Globus pallidus (tissue), 1 donor: ENCODE measurements at regions not wholly inside any gene's neighbourhood (a gene's known extent, or its start where the extent isn't known, plus 50 kb on each side); places are given as distances from the start of the nearest gene placed in this dataset.
"Not testable (repeated sequence)": the region's sequence is repeated elsewhere in the genome, so short reads cannot be mapped to it uniquely, and the experiment has no call there.

Experiments
- DNase-seq: peaks from one replicate; pipeline ENCODE4 v3.0.0-alpha.2; 2015; ENCODE audit warnings: low spot score

DNA sequence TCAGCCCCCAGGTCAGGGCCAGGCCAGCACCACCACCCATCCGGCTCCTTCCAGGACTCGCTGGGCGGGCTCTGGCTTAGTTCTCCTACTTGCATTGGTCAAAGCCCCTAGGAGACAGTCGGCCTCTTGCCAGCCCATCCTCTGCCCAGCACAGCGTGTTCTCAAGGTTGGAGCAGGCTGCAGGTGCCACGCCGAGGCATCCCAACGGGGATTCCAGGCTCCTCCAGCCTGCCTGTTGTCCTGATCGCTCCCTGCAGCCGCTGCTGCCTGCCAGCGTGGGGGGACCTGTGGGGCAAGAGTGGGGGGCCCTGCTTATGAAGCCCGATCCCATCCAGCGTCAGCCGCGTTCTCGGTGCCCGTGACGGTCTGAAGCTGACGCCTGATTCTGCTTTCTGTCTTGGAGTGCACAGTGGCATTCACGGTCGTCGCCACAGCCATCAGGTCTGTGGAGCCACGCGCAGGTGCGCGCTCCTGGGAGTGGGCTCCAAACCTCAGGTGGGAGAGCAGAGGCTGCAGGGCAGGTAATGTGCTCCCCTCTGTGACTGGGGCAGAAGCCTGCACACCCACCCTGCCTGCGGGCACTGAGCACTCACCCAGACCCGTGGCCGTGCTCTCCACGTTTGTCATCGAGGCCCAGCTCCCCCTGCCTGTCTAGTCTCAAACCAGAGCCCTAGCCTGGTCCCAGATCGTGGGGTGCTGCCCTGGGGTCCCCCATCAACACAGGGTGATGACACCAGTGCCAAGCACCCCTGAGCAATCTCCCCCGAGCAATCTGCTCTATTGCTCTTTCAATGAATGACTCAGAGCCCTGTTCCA, 991.6 kb downstream of the BRD1 start:
- DNase-seq = no peak

DNA sequence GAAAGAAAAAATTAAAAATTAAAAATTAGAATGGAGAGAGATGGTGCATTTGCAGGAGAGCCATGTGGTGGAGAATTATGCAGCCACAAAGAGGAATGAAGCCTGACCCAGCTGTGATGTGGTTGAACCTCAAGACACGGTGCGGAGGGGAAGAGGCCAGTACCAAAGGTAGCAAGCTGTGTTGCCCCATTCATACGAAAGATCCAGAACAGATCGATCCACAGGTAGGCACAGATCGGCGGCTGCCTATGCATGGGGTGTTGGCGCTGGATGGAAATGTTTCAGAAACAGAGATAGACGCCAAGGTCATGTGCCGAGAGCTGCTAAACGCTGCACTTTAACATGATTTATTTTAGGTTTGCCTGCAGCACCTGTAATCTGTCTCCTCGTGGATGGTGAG, 992.3 kb downstream of the BRD1 start:
- no peak for DNase-seq

DNA sequence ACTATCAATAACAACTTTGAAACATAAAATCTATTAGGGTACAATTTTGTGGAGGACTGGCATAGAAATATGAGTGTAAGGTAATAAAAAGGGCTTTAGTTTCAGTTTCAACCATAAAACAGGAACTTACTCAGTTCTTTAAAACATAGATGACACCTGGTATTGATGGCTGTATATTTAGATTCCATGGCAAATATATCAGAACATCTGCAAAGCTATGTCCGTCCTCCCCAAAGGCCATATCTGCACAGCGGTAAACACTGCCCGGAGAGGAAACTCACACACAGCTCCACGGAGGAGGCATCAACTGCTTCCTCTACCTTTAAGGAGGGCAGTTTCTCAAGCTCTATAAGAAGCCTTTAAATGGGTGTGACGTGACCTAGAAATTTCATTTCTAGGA, 993.3 kb downstream of the BRD1 start:
- no peak for DNase-seq

DNA sequence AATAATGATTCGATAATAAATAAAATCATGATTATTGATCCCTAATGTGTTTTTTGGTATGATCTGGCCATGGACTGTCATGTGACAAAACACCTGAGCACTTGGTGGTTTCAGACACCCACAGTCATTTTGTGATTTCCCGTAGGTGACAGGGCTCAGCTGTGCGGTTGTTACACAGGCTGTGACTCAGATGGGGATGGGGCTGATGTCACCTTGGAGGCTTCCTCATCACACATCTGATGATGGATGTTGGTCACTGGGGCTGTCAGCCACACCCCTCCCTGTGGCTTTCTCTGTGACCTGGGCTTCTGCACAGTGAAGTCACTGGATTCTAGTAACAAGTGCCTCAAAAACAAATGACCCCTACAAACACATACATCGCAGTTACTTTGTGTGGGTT, 995.1 kb downstream of the BRD1 start:
- DNase-seq = no peak

DNA sequence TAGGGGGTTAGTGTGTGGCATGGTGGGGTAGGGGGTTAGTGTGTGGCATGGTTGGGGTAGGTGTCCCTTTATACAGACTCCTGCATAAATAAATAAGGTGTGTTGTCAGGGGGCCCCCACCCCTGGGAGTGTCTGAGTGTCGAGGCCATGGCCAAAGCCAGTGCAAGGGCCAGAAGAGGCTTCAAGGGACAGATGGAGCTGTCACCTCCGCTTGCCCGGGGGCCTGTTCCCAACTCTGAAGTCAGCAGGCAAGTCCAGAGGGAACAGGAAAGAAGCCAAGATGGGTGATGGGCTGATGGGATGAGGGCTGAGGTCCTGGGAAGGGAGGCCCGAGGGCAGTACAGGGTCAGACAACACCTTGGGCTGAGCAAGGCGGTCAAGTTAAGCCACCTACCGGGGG, 997.8 kb downstream of the BRD1 start:
- DNase-seq = no peak

DNA sequence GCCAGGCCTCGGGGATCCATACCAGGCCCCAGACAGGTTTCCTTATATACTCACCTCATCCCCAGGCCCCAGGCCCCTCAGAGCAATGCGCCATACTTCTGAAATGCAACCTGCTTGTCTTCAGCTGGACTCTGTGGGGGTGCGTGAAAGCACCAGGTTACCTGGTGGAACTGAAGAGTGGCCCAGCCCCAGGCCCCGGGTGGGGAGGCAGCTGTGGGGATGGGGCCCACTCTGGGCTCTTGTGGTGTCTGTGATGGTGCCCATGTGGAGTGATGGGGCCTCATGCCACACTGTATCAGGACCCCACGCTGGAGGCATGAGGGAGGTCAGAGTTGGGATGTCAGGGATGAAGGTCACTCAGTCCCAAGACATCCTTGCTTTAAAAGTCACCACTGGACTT, 999.0 kb downstream of the BRD1 start:
- no peak for DNase-seq

DNA sequence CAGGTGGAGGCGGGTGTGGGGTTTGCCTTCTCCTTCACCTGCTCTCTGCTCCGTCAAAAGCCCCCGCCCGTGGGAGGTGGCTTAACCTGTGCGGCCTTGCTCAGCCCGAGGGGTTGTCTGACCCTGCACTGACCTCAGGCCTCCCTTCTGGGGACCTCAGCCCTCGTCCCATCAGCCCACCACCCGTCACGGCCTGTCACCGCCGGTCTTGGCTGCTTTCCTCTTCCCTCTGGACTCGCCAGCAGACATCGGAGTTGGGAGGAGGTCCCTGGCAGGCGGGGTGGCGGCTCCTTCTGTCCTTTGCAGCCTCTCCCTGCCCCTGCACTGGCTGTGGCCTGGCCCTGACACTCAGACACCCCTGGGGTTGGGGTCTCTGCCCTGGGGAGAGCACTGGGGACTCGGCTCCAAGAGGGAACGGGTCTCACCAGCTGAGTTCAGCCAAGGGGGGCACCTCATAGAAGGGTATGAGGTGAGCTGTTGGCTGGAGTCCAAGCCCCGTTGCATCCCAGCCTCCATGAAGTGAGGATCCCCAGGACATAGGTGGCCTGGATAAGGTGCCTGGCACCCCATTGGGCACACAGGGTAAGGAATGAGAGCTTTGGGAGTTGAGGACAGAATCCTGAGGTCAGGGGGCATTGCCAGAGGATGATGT, 999.6 kb downstream of the BRD1 start:
- no peak for DNase-seq

DNA sequence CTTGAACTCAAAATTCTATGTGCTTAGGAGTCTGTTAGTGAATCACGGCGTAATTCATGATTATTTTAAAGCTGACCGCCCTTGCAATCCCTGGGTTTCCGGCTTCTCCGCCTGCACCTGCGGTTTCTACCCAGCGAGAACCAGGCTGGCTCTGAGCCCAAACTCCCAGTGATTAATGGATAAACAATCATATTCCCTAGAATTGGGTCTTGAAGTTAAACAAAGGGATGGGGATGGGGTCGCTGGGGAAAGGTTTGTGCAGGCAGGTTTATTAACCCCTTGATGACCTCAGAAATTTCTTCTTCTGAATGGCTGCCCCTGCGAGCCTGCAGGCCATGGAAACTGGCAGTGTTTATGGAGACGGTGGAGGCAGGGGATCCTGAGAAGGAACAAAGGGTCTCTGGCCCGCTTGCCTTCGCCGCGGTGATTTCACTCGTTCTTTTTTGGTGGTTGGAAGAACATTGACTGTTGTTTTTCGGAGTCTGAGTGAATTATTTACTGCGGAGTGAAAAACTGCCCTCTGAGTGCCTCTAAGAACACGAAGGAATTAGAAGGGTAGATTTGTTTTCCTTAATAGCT, 1000.3 kb downstream of the BRD1 start:
- DNase-seq = no peak

DNA sequence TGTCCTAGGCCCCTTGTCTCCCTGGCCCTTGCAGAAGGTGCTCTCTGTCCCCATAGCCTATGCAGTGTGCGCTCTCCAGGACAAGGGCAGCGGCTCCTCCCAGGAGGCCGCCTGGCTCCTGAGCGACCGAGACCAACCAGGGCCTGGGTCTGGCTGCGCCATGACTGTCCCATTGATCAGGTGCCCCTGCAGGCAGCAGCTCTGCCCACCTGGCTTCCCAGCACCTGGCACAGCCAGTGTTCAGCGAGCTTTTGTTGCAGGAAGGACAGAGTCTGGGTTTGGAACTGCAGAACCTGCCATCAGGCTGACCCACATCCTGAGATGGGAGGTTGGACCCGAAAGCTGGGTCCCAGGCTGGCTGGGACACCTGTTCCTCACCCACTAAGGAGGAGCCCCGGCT, 1001.1 kb downstream of the BRD1 start:
- DNase-seq = no peak

DNA sequence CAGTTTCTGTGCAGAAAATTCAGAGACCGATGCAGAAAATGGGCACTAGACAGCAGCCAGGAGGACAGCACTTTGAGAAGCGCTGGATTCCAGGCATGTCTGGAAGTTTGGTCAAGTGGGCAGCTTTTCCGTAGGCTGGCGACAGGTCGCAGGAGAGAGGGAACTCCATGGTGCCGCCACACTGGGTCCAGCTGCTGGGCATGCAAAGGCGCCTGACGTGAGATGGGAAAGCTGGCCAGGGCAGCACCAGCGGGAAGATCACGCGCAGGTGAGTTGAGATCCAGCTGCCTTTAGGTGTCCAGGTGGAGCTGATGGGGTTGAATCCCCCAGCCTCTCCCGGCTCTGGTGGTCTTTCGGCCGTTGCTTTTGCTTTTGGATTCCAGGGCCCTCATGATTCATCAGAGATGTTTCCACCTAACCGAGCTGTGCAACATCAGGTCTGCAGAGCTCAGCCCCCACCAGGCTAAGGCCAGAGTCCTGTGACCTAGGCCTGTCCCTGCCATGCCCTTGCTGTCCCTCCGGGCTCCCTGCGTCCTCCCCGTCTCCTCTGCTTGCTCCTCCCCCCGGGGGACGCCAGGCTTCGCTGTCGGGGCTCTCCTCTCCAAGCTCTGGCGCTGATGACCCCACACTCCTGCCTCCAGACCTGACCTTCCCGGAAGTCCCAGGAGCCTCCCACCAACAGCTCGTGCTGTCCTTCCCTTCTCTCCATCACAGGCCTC, 1001.7 kb downstream of the BRD1 start:
- DNase-seq = no peak

DNA sequence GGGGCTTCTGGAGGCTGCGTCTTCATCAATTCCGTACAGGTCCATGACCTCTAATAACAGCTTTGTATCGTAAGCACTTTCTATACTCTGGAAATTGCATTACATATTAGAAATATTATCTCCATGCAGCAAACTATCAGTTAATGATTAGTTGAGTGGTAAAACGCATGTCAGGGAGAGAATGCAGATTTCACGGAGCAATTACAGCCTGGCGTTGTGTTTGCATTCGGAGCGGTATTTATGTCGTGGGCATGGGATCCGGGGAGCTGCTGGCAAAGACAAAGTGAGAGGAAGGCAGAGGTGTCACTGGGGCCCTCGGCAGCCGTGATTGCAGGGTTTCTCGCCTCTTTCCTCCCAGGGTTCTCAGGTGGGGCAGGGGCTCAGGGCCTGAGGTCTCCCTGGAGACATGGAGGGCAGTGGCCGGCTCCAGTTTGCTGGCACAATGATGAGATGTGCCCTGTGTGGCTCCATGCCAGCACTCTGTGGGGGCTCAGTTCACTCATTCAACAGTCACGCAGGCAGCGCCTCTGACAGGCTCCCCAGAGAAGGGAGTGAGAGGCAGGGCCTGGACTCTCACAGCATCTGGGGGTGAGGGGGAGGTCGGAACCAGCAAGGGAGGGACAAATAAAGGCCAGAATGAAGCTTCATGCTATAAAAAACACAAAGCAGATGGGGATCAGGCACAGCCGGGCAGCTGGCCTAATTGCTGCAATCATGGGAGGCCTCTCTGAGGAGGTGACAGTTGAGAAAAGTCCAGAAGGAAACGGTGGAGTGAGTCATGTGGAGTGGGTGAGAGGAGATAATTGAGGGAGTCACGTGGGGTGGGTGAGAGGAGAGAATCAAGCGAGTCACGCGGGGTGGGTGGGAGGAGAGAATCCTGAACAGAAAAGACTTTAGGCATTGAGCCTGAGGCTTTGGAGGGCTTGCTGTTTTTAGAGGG, 1002.7 kb downstream of the BRD1 start:
- no peak for DNase-seq

DNA sequence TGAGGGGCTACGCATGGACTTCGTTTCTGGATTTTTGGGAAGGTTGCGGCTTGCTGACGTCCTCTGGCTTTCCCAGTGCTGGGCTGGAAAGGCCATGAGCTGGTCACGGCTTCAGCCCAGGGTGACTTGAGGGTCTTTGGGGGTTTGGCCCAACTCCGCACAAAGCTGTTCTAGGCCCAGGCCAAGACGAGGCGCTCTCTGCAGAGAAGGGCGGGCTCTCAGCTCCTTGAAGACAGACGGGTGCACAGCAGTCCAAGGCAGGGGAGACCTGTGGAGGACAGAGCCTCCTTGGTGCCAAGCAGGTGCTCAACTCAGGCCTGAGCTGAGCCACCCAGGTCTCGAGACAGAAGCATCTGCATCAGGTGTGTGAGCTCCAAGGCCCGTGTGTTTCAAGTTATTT, 1003.7 kb downstream of the BRD1 start:
- no peak for DNase-seq

DNA sequence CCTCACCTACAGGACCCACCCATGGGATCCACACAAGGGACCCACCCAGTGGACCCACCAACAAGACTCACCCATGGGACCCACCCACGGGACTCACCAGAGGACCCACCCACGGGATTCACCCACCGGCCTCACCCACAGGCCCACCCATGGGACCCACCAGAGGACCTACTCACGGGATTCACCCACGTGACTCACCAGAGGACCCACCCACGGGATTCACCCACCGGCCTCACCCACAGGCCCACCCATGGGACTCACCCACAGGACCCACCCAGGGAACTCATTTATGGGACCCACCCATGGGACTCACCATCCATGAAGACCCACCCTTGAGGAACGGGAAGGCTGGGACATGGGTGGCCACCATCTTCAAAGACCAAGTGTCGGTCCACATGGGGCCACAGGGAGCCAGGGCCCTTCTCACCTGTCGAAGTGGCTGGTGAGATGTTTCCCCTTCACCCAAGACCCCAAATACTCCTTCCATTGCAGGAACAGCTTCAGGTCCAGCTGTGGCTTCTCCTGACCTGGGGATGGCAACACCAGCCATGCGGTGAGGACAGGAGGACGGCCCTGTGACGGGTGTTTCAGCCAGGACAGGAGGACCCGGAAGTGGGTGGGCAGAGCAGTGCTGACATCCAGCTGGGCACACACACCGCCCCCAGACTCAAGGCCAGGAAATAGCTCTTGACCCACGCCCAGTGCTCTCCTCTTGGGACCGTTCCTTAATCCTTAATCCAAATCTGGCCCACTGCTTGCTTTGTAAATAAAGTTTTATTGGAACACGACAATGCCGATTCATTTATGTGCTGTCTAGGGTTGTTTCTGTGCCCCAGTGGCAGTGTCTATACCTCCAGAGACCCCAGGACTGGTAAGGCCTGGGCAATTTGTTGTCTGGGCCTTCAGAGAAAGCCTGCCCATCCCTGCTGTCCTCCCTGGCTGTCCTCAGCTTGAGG, 1005.1 kb downstream of the BRD1 start:
- no peak for DNase-seq

DNA sequence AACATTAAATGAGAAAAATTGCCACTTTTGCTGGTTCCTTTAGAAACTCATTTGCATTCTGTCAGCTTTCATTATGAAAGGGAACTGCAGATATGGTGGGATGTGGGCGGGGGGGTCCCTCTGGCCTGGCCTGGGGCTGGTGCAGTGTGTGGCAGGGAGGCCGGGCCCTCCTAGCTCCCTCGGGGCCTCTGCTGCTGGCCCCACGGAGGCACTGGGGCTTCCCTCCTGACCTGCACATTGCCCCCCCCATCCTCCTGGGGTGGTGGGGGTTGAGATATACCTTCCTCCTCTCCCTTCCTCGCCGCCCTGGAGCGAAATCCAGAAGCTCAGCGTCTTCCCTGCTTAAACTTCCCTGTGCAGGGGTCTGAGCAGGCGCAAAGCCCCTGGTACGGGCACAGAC, 1005.9 kb downstream of the BRD1 start:
- no peak for DNase-seq

DNA sequence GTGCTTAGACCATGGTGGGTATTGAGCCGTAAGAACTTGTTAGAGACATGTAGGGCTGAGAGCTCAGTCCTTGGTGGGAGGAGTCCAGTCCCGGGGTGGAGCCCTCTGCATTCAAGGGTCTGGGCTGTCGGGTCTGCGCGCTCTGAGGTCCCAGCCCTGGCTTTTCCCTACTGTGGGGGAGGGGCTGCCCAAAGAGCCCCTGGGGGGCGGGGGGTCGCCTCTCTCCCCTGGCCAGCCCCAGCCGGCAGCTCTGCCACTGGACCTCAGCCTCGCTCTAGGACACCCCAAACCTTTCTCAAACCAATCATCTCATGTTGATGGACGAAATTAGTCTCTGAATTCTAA, 1006.4 kb downstream of the BRD1 start:
- no peak for DNase-seq

DNA sequence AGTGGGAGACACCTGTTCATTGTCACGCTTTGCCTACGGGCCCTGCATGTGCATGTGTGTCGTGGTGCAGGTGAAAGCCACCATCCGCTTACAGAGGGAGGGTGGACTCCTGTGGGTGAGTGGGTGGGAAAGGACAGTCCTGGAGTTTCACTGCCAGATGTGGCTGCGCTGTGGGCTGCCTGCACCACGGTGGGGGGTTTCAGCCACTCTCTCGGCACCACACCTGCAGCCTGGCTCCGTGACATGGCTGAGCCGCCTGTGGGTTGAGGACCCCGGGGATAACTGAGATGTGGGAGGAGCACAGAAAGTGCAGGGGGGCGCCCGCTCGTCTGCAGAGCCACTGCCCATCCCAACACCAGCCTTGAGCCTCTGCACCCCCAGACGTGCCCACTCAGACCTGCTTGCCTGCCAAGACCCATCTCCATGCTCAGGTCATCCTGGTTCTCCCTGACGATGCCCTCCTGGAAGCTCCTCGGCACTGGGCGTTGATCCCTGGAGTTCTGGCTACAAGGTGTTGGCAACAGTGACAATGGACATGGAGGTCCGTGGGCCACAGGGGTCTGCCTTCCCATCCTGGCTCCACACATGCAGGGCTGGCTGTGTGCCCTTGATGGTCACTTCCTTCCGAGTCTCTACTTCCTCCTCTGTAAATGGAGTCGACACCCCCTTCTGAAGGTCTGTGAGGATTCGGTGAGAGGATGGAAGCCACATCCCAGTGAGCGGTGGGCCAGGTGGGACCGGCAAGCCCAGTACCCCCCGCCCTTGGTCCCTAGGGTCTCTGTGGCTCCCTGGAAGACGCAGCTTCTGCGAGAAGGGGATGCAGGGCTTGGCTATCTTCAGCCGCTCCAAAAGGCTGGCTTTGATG, 1007.0 kb downstream of the BRD1 start:
- DNase-seq = no peak

DNA sequence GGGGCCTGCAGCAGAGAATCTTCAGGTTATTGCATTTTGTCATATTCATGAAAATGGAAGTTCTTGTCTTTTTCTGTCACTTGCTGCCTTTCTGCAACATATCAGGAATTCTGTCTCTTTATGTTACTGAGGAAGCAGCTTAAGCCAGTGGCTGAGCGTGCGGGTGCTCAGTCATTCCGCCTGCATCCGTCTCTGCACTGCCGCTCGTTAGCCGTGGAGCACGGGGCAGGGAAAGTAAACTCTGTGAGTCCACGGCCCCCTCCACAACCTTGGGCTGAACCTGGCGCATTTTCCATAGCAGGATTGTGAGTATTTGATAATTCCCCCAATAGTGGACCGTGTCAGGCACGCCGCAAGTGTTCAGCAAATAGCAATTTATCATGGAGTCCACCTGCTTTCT, 1007.7 kb downstream of the BRD1 start:
- DNase-seq = no peak

DNA sequence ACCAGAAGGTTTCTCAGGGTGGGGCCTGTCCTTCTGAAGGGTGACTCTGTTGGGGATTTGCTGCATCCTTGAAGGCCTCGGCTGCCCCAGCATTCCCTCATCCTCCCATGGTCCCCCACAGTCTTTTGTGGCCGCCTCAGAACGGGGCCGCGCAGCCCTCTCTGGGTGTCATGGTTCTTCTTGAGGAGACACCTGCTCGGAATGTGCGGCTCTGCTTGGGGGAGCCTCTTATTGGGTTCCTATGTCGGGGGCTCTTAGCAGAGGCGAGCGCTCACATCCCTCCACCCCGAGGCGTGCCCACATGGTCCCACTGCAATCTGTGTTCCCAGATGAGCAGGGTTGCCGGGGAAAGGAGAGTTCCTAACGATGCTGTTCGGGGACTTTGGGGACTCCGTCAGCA, 1008.4 kb downstream of the BRD1 start:
- DNase-seq = no peak

DNA sequence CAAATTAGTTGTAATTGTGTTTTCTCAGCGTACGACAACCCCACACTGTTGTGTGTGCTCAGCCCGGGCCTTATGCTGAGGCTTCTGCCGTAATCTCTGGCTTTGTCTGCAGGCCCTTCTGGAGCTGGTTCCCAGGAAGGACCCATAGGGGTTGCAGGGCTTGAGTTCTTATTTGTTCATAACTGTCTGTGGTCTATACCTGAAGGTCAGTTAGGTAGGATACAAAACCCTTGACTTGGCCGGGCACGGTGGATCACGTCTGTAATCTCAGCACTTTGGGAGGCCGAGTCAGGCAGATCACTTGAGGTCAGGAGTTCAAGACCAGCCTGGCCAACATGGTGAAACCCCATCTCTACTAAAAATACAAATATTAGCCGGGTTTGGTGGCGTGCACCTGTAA, 1010.2 kb downstream of the BRD1 start:
- DNase-seq = not testable (repeated sequence)

DNA sequence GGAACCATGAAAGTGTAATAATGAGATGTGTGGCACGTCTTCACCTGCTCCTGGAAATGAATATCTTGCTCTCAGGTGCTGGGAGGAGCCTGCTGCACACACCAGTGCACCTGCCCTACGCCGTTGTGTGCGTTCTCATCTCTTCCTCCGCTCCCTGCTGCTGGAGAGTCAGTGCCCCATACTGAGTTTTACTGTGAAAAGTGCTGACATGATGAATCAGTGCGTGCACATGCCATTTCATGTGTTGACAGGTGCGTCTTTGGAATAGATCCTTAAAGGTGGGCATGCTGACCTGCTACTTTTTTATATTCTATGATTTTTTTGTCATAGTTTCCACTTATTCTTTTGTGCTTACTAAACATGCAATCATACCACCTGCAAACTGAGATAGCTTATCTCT, 1015.8 kb downstream of the BRD1 start:
- no peak for DNase-seq
